ENCODE measurements at regions not wholly inside any gene's neighbourhood (a gene's known extent, or its start where the extent isn't known, plus 50 kb on each side); places are given as distances from the start of the nearest gene placed in this dataset.
A peak's percentile ranks its signal among the peaks of the same experiment; 100 is the strongest.

DNA sequence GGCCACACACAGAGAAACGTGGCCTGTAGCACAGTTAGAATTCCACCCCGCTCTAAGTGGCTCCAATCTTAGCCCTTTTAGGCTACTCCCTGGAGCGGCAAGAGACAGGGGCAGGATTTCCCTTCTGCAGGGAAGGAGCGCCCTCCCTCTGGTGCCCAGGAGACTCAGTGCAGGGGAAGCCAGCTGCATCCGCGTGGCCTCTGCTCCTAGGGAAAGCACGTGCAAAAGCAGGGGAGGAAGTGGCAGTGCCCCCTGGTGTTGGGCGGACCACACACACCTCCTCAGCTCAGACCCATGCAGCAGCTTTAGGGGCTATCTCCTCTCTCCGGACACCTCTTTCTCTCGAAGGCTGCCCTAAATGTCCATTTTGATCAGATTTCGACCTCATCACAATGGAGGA lies 50.0 kb downstream of the SPRING1 start:
- TF ChIP-seq, protein P1, sequence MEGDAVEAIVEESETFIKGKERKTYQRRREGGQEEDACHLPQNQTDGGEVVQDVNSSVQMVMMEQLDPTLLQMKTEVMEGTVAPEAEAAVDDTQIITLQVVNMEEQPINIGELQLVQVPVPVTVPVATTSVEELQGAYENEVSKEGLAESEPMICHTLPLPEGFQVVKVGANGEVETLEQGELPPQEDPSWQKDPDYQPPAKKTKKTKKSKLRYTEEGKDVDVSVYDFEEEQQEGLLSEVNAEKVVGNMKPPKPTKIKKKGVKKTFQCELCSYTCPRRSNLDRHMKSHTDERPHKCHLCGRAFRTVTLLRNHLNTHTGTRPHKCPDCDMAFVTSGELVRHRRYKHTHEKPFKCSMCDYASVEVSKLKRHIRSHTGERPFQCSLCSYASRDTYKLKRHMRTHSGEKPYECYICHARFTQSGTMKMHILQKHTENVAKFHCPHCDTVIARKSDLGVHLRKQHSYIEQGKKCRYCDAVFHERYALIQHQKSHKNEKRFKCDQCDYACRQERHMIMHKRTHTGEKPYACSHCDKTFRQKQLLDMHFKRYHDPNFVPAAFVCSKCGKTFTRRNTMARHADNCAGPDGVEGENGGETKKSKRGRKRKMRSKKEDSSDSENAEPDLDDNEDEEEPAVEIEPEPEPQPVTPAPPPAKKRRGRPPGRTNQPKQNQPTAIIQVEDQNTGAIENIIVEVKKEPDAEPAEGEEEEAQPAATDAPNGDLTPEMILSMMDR (IDR thresholded peaks at IDR 0.05; ENCODE audit: low read depth, low read length) = peak; percentile 55
- H3K4me3 ChIP-seq (ENCODE audit: low read depth, low read length) = no peak overlapping the region
- in situ Hi-C loops (cut with HindIII; ENCODE audit: low sequenced_read_pairs) = no loop called here
- DNase-seq (ENCODE audit: low read depth, low spot score) = no peak

DNA sequence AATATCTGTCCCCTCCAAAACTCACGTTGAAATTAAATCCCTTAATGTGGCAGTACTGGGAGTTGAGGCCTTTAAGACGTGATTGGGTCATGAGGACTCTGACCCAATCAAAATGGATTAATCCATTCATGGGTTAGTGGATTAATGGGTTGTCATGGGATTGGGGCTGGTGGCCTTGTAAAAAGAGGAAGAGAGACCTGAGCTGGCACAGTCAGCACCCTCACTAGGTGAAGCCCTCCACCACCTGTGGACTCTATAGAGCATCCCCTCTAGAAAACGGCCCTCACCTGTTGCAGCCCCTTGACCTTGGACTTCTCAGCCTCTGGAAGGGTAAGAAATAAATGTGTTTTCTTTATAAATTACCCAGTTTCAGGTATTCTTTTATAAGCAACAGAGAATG lies 53.0 kb downstream of the SPRING1 start:
- TF ChIP-seq, protein P1 (IDR thresholded peaks at IDR 0.05; ENCODE audit: low read depth, low read length) = no peak
- in situ Hi-C loops (cut with HindIII; ENCODE audit: low sequenced_read_pairs) = no loop called here
- no peak overlapping the region for H3K4me3 ChIP-seq (ENCODE audit: low read depth, low read length)
- DNase-seq (ENCODE audit: low read depth, low spot score) = no peak

DNA sequence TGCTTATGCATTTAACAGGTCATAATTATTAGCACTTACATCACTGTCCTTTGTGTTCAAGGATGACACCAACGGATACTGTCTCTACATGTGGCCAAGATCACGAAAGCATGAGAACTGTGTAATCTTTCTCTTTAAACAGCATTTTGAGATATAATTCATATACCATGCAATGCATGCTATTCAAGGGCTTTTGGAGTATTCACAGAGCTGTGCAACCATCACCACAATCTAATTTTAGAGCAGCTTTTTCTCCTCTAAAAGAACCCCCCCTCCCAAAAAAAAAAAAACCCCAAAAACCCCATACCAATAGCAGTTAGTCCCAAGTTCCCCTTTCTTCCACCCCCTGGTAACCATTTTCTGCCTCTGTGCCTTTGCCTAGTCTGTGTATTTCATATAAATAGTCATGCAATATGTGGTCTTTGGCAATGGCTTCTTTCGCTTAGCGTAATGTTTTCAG lies 60.6 kb downstream of the SPRING1 start:
- in situ Hi-C loops (cut with HindIII; ENCODE audit: low sequenced_read_pairs) = no loop called here
- DNase-seq (ENCODE audit: low read depth, low spot score) = no peak
- TF ChIP-seq, protein P1 (IDR thresholded peaks at IDR 0.05; ENCODE audit: low read depth, low read length) = no peak
- no peak overlapping the region for H3K4me3 ChIP-seq (ENCODE audit: low read depth, low read length)

DNA sequence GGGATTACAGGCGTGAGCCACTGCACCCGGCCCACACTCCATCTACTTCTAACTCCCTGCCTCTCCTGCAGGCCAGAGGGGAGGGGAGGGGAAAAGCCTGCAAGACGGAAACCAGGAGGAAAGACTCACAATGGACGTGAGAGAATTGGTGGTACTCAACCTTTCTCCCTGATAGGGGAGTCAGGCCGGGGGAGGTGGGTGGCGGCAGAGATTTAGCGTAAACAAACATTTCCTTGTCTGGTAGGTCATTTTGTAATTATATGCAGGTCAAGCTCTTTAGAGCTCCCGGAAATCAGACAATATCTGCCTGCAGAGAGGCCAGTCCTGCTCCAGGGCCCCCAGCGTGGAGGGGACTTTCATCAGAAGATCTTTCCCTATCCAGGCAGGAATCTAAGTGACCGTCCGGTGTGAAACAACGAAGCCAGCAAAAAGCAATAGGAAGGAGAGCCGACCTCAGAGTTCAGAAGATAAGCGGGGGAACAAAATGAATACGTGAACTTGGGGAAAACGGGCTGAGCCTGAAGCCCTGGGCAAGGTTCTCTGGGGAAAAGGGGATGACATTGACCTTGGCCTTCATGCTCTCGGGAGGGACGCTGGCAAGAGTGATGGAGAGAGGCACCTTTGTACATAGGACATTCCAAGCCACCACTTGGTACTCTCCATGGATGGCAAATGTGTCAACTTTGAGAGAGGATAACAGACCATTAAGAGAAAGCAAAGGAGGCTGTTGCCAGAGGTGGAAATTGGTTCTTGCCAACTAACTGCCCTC lies 62.3 kb downstream of the SPRING1 start:
- TF ChIP-seq, protein P1 (IDR thresholded peaks at IDR 0.05; ENCODE audit: low read depth, low read length) = no peak

DNA sequence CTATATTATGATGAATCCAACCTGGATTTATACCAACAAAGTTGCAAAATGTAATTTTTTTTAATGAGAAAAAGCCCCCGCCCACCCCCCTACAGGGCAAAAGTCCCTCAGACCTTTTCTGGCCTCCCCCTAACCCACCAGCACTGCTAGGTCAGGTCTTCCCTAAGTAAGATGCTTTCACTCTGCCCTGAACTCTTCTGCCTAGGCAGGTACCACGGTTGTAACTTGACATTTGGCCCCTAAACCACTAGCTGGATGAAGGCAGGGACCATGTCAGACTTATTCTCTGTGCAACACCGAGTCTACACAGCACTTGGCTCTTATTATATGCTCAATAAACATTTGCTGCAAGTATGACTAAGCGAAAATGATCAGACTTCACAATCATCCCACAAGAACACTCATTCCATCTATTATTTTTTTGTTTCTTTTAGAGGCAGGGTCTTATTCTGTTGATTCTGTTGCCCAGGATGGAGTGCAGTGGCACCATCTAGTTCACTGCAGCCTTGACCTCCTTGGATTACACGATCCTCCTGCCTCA lies 63.2 kb downstream of the SPRING1 start:
- in situ Hi-C loops (cut with HindIII; ENCODE audit: low sequenced_read_pairs) = no loop called here
- DNase-seq (ENCODE audit: low read depth, low spot score) = no peak
- no peak overlapping the region for H3K4me3 ChIP-seq (ENCODE audit: low read depth, low read length)
- TF ChIP-seq, protein P1 (IDR thresholded peaks at IDR 0.05; ENCODE audit: low read depth, low read length) = no peak

More for the DNA sequence above, 62.3 kb downstream of the SPRING1 start:
- in situ Hi-C loops (cut with HindIII; ENCODE audit: low sequenced_read_pairs) = no loop called here
- H3K4me3 ChIP-seq (ENCODE audit: low read depth, low read length) = no peak overlapping the region
- no peak for DNase-seq (ENCODE audit: low read depth, low spot score)

DNA sequence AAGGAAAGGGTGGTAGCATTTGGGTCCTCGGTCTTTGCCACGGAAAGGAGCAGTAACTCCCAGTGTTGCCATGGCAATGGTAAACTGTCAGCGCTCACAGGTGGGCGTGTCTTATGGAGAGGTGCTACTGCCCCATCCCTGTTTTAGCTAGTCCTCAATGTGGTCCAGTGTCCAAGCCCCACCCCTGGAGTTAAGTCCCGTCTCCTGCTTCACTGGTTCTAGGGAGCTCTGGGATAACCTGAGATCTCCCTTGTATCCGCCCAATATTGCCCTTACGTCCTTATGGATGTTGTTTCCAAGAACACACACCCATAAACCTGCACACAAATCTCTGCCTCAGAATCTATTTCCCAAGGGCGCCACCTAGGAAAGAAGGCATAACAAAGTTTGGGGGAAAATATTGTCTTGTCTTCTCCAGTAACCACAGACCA lies 64.2 kb downstream of the SPRING1 start:
- in situ Hi-C loops (cut with HindIII; ENCODE audit: low sequenced_read_pairs) = no loop called here

More for the DNA sequence above, 64.2 kb downstream of the SPRING1 start:
- TF ChIP-seq, protein P1 (IDR thresholded peaks at IDR 0.05; ENCODE audit: low read depth, low read length) = no peak
- no peak for DNase-seq (ENCODE audit: low read depth, low spot score)
- H3K4me3 ChIP-seq (ENCODE audit: low read depth, low read length) = no peak overlapping the region

All from astrocyte of the spinal cord (primary cell).